Caco-2 (cell line): ENCODE measurements at regions not wholly inside any gene's neighbourhood (a gene's known extent, or its start where the extent isn't known, plus 50 kb on each side); places are given as distances from the start of the nearest gene placed in this dataset.

Source experiments
- BruUV-seq: library from RNA; stranded (reverse); fragments of 400-500 nt; replicated peaks from 2 replicates; lab custom pipeline; 2021; lab: Mats Ljungman, UMichigan
- CTCF ChIA-PET: fragments of 300-600 bp; sonication (Branson Sonifier 250); formaldehyde crosslinking; loops from one replicate; lab custom pipeline; 2022; ENCODE audit warnings: antibody characterized with exemption; lab: Charles Lee
- POLR2A ChIA-PET: fragments of 300-600 bp; sonication (Branson Sonifier 250); formaldehyde crosslinking; loops from one replicate; lab custom pipeline; 2022; ENCODE audit warnings: antibody characterized with exemption; lab: Charles Lee
- DNase-seq, 2 experiments: peaks; one replicate each; pipeline versions ENCODE4 v3.0.0 to v3.0.0-alpha.2; 2020 to 2022
- H3K27me3 ChIP-seq: replicated peaks from 2 replicates; pipeline ENCODE4 v1.6.0; 2011; ENCODE audit warnings: low read length; ENCODE audit not compliant: control insufficient read depth, insufficient read depth
- H3K36me3 ChIP-seq: 2 replicates; pipeline ENCODE4 v1.5.1; 2011; ENCODE audit warnings: low read length; ENCODE audit not compliant: control insufficient read depth, insufficient read depth
- H3K4me1 ChIP-seq: fragments of 250-450 bp; sonication (Bioruptor Pico); 2 replicates; pipeline ENCODE4 v1.5.1; 2020; ENCODE audit warnings: mild to moderate bottlenecking
- H3K4me3 ChIP-seq: 2 replicates; pipeline ENCODE4 v1.5.1; 2011; ENCODE audit warnings: low read depth, mild to moderate bottlenecking, control low read depth, low read length
- H3K9me3 ChIP-seq: fragments of 250-450 bp; sonication (Bioruptor Pico); 2 replicates; pipeline ENCODE4 v1.5.1; 2020; ENCODE audit warnings: mild to moderate bottlenecking, moderate library complexity
- H3K27ac Mint-ChIP-seq: one replicate; pipeline ENCODE4 v1.8.0; 2022; ENCODE audit warnings: mixed read lengths; ENCODE audit not compliant: unreplicated experiment
- H3K27me3 Mint-ChIP-seq: one replicate; pipeline ENCODE4 v1.8.0; 2022; ENCODE audit warnings: mixed read lengths; ENCODE audit not compliant: insufficient read depth, unreplicated experiment
- H3K36me3 Mint-ChIP-seq: one replicate; pipeline ENCODE4 v1.8.0; 2022; ENCODE audit warnings: mild to moderate bottlenecking, mixed read lengths; ENCODE audit not compliant: insufficient read depth, unreplicated experiment
- H3K4me1 Mint-ChIP-seq: one replicate; pipeline ENCODE4 v1.8.0; 2022; ENCODE audit warnings: low read depth, mixed read lengths; ENCODE audit not compliant: unreplicated experiment
- H3K4me3 Mint-ChIP-seq: one replicate; pipeline ENCODE4 v1.8.0; 2022; ENCODE audit warnings: mild to moderate bottlenecking, moderate library complexity, mixed read lengths; ENCODE audit not compliant: unreplicated experiment
- H3K9me3 Mint-ChIP-seq: one replicate; pipeline ENCODE4 v1.8.0; 2022; ENCODE audit warnings: mixed read lengths; ENCODE audit not compliant: unreplicated experiment
- CTCF ChIP-seq, 2 experiments: fragments of 200-600 bp in 1 of 2; IDR thresholded peaks; 1 replicate in 1 of 2; 2 replicates in 1 of 2; pipeline versions ENCODE4 v1.5.1 to v1.8.0; 2011 to 2022; ENCODE audit warnings: antibody characterized with exemption in 1 of 2, control low read depth in 1 of 2, inconsistent platforms in 1 of 2, low read depth in 1 of 2, low read length in 1 of 2, mild to moderate bottlenecking in 1 of 2, moderate library complexity in 1 of 2; ENCODE audit not compliant: insufficient read depth in 1 of 2, severe bottlenecking in 1 of 2, unreplicated experiment in 1 of 2
- intact Hi-C: fragments of 100-400 bp; cut with micrococcal nuclease; formaldehyde crosslinking; loops from one replicate; pipeline ENCODE4 v1.10.0; 2022; ENCODE audit not compliant: unreplicated experiment

- H3K4me1 Mint-ChIP-seq = no peaks in the 10 kb centered on the region
- no peak overlapping the region for H3K4me3 Mint-ChIP-seq
- intact Hi-C loops = no loop called here
- Histone ChIP-seq H3K36me3 (no peaks in the 10 kb centered on the region), H3K4me3 (no peak overlapping the region), H3K9me3 (no peaks in the 10 kb centered on the region), H3K4me1 (no peaks in the 10 kb centered on the region), H3K27me3 (no peaks in the 10 kb centered on the region)
- no peak overlapping the region for H3K27ac Mint-ChIP-seq
- ChIA-PET POLR2A (no interaction called here), CTCF (no interaction called here)
- H3K9me3 Mint-ChIP-seq = no peaks in the 10 kb centered on the region
- no peaks in the 10 kb centered on the region for H3K27me3 Mint-ChIP-seq
- no peaks in the 10 kb centered on the region for H3K36me3 Mint-ChIP-seq
- no peak for TF ChIP-seq CTCF (IDR thresholded peaks at IDR 0.05; ENCODE audit: insufficient read depth in 1 of 2, low read depth in 1 of 2, low read length in 1 of 2, severe bottlenecking in 1 of 2, unreplicated experiment in 1 of 2)
- BruUV-seq = no TSS peak
- DNase-seq = no peak
Observed at GRCh38 chr6:66858196-66858595, 1151.2 kb upstream of the EYS start.

- intact Hi-C loops = no loop called here
- no peaks in the 10 kb centered on the region for H3K27me3 ChIP-seq
Observed at GRCh38 chr6:66854014-66854413, 1147.0 kb upstream of the EYS start.

GRCh38 chr6:66851930-66852329 is 1144.9 kb upstream of the EYS start:
- Mint-ChIP-seq H3K36me3 (no peaks in the 10 kb centered on the region), H3K27me3 (no peaks in the 10 kb centered on the region), H3K27ac (no peak overlapping the region), H3K4me1 (peaks cover 7% of the 10 kb centered on the region), H3K4me3 (no peak overlapping the region), H3K9me3 (no peaks in the 10 kb centered on the region)
- no peaks in the 10 kb centered on the region for H3K9me3 ChIP-seq
- no peaks in the 10 kb centered on the region for H3K36me3 ChIP-seq
- CTCF ChIA-PET = no interaction called here
- no peak for DNase-seq
- no peak for TF ChIP-seq CTCF (IDR thresholded peaks at IDR 0.05; ENCODE audit: insufficient read depth in 1 of 2, low read depth in 1 of 2, low read length in 1 of 2, severe bottlenecking in 1 of 2, unreplicated experiment in 1 of 2)
- H3K4me1 ChIP-seq = no peaks in the 10 kb centered on the region
- intact Hi-C loops = no loop called here
- no TSS peak for BruUV-seq
- POLR2A ChIA-PET = no interaction called here
- H3K4me3 ChIP-seq = no peak overlapping the region
- H3K27me3 ChIP-seq = no peaks in the 10 kb centered on the region

More at GRCh38 chr6:66854014-66854413, 1147.0 kb upstream of the EYS start:
- ChIA-PET CTCF (no interaction called here), POLR2A (no interaction called here)
- H3K27ac Mint-ChIP-seq = no peak overlapping the region
- DNase-seq = no peak
- Histone ChIP-seq H3K36me3 (no peaks in the 10 kb centered on the region), H3K4me3 (no peak overlapping the region), H3K9me3 (no peaks in the 10 kb centered on the region), H3K4me1 (no peaks in the 10 kb centered on the region)
- no TSS peak for BruUV-seq
- TF ChIP-seq CTCF (IDR thresholded peaks at IDR 0.05; ENCODE audit: insufficient read depth in 1 of 2, low read depth in 1 of 2, low read length in 1 of 2, severe bottlenecking in 1 of 2, unreplicated experiment in 1 of 2) = no peak
- H3K4me3 Mint-ChIP-seq = no peak overlapping the region
- H3K9me3 Mint-ChIP-seq = no peaks in the 10 kb centered on the region
- H3K36me3 Mint-ChIP-seq = no peaks in the 10 kb centered on the region
- peaks cover 7% of the 10 kb centered on the region for H3K4me1 Mint-ChIP-seq
- no peaks in the 10 kb centered on the region for H3K27me3 Mint-ChIP-seq
